ENCODE measurements at regions not wholly inside any gene's neighbourhood (a gene's known extent, or its start where the extent isn't known, plus 50 kb on each side); places are given as distances from the start of the nearest gene placed in this dataset.

DNA sequence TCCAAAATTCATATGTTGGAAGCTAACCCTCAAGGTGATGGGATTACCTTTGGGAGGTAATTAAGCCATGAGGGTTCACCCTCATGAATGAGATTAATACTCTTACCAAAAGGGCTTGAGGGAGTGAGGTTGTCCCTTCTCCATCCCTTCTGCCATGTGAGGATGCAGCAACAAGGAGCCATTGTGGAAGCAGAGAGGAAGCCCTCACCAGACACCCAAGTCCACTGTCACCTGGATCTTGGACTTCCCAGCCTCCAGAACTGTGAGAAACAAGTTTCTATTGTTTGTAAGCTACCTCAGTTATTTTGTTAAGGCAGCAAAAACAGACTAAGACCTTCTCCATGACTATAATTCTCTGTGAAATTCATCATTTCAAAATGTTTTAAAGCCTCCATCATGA lies 125.7 kb downstream of the FAM124B start:
- TF ChIP-seq, protein P1, sequence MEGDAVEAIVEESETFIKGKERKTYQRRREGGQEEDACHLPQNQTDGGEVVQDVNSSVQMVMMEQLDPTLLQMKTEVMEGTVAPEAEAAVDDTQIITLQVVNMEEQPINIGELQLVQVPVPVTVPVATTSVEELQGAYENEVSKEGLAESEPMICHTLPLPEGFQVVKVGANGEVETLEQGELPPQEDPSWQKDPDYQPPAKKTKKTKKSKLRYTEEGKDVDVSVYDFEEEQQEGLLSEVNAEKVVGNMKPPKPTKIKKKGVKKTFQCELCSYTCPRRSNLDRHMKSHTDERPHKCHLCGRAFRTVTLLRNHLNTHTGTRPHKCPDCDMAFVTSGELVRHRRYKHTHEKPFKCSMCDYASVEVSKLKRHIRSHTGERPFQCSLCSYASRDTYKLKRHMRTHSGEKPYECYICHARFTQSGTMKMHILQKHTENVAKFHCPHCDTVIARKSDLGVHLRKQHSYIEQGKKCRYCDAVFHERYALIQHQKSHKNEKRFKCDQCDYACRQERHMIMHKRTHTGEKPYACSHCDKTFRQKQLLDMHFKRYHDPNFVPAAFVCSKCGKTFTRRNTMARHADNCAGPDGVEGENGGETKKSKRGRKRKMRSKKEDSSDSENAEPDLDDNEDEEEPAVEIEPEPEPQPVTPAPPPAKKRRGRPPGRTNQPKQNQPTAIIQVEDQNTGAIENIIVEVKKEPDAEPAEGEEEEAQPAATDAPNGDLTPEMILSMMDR (IDR thresholded peaks at IDR 0.05; ENCODE audit: insufficient read depth, low read depth, low read length): no peak
- no peak for TF ChIP-seq EZH2 (IDR thresholded peaks at IDR 0.05; ENCODE audit: insufficient read depth, low read length)

All from astrocyte (in vitro differentiated cells and primary cell).